Activated naive CD4-positive, alpha-beta T cell treated with anti-CD3 and anti-CD28 coated beads for 36 hours (primary cell): ENCODE measurements at regions not wholly inside any gene's neighbourhood (a gene's known extent, or its start where the extent isn't known, plus 50 kb on each side); places are given as distances from the start of the nearest gene placed in this dataset.

Source experiments
- CTCF ChIA-PET: fragments of 350-600 bp; sonication (Branson Sonifier 250); formaldehyde crosslinking; loops from one replicate; lab custom pipeline; 2021; ENCODE audit warnings: antibody characterized with exemption; lab: Charles Lee
- DNase-seq: peaks from one replicate; pipeline ENCODE4 v3.0.0-alpha.2; 2020
- H3K27ac Mint-ChIP-seq: one replicate; pipeline ENCODE4 v1.8.0; 2021; ENCODE audit warnings: mild to moderate bottlenecking, mixed read lengths
- H3K27me3 Mint-ChIP-seq: one replicate; pipeline ENCODE4 v1.8.0; 2021; ENCODE audit warnings: low read depth, mixed read lengths
- H3K36me3 Mint-ChIP-seq: one replicate; pipeline ENCODE4 v1.8.0; 2021; ENCODE audit warnings: low read depth, mixed read lengths
- H3K4me1 Mint-ChIP-seq: one replicate; pipeline ENCODE4 v1.8.0; 2021; ENCODE audit warnings: low read depth, mixed read lengths
- H3K4me3 Mint-ChIP-seq: one replicate; pipeline ENCODE4 v1.8.0; 2021; ENCODE audit warnings: mild to moderate bottlenecking, moderate library complexity, mixed read lengths
- H3K9me3 Mint-ChIP-seq: one replicate; pipeline ENCODE4 v1.8.0; 2021; ENCODE audit warnings: mixed read lengths
- intact Hi-C: fragments of 100-400 bp; cut with micrococcal nuclease; formaldehyde crosslinking; loops from one replicate; pipeline ENCODE4 v1.15.1; 2023

- no peak overlapping the region for H3K4me3 Mint-ChIP-seq
- no peaks in the 10 kb centered on the region for H3K4me1 Mint-ChIP-seq
- CTCF ChIA-PET, result no interaction called here
- no peaks in the 10 kb centered on the region for H3K27me3 Mint-ChIP-seq
- H3K36me3 Mint-ChIP-seq, result no peaks in the 10 kb centered on the region
- DNase-seq, result no peak
- no peaks in the 10 kb centered on the region for H3K9me3 Mint-ChIP-seq
- H3K27ac Mint-ChIP-seq, result no peak overlapping the region
- intact Hi-C loops, result no loop called here
Measured at GRCh38 chr3:189491831-189492230, 139.4 kb upstream of the TP63 start.

GRCh38 chr3:189493271-189493670, 137.9 kb upstream of the TP63 start:
- Mint-ChIP-seq H3K36me3 (no peaks in the 10 kb centered on the region), H3K4me3 (no peak overlapping the region), H3K27ac (no peak overlapping the region), H3K9me3 (no peaks in the 10 kb centered on the region), H3K4me1 (no peaks in the 10 kb centered on the region), H3K27me3 (no peaks in the 10 kb centered on the region)
- DNase-seq, result no peak
- intact Hi-C loops, result no loop called here
- CTCF ChIA-PET, result no interaction called here

DNA sequence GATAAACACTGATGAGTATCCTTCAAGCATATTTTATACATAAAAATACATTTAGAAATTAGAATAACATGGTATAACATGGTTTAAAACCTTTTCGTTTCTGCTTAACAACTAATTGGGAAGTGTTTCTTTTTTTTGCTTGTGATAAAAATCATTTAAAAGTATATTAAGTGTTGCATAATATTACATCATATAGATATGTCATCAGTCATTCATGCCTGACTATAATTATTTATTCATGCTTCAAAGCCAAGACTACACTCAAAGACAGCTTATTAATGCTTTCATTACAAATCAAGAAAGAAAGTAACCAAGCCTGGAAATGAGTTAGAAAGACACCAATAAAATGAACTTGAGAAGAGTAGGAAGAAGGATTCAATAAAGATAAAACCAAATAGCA, 136.6 kb upstream of the TP63 start:
- no peak for DNase-seq
- no peaks in the 10 kb centered on the region for H3K4me1 Mint-ChIP-seq
- H3K27me3 Mint-ChIP-seq, result no peaks in the 10 kb centered on the region
- CTCF ChIA-PET, result no interaction called here
- H3K9me3 Mint-ChIP-seq, result no peaks in the 10 kb centered on the region
- no peak overlapping the region for H3K27ac Mint-ChIP-seq
- no peaks in the 10 kb centered on the region for H3K36me3 Mint-ChIP-seq
- H3K4me3 Mint-ChIP-seq, result no peak overlapping the region
- intact Hi-C loops, result no loop called here

DNA sequence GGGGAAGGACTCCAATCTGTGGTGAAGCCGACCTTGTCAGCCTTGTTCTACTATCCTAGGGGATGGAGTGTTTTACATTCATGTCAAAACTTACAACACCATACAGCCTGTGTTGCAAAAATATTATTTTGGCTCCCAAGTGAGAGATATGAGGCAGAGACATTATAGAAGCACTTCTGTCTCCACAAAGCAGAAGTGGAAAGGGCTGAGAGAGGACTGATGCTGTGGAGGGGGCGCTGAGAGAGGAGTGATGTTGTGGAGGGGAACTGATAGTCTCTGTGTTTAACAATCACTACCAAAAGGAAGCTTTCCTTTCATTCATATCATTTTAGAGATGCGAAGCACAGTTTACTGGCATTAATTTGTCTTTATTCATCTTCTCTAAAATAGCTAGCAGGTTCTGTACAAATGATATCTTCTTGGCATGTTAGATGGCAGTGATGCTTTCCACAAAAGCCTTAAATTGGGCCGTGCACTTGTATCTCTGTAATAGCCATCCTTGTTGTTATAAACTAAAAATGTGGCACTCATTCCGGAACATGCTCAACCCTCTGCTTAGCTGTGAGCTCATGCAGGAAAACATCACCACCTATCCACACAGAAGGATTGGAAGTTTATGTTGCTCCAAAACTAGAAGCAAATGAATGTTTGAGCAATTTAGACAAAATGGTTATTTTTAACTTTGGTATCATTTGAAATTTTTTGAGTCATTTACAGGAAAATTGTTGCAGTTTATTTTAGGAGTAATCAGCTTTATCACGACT, 134.6 kb upstream of the TP63 start:
- H3K27ac Mint-ChIP-seq, result no peak overlapping the region
- H3K9me3 Mint-ChIP-seq, result peaks cover 5% of the 10 kb centered on the region
- CTCF ChIA-PET, result interaction anchor here (0.6 to 1.0 kb wide), 2 partner anchors 172 to 211 kb away, joined by 3 to 4 read pairs; no protein-coding TSS in a partner anchor

GRCh38 chr3:189498995-189499704, 132.0 kb upstream of the TP63 start:
- Mint-ChIP-seq H3K9me3 (peaks cover 5% of the 10 kb centered on the region), H3K4me1 (peaks cover 13% of the 10 kb centered on the region), H3K27ac (no peak overlapping the region), H3K36me3 (no peaks in the 10 kb centered on the region), H3K27me3 (no peaks in the 10 kb centered on the region), H3K4me3 (no peak overlapping the region)
- intact Hi-C loops, result no loop called here
- DNase-seq, result no peak
- CTCF ChIA-PET, result no interaction called here

More for the DNA sequence above, 134.6 kb upstream of the TP63 start:
- intact Hi-C loops, result no loop called here
- H3K27me3 Mint-ChIP-seq, result no peaks in the 10 kb centered on the region
- no peaks in the 10 kb centered on the region for H3K36me3 Mint-ChIP-seq
- DNase-seq, result no peak
- peaks cover 8% of the 10 kb centered on the region for H3K4me1 Mint-ChIP-seq
- H3K4me3 Mint-ChIP-seq, result no peak overlapping the region

- no peak for DNase-seq
- Mint-ChIP-seq H3K4me1 (peaks cover 13% of the 10 kb centered on the region), H3K4me3 (no peak overlapping the region), H3K9me3 (peaks cover 5% of the 10 kb centered on the region), H3K36me3 (no peaks in the 10 kb centered on the region), H3K27ac (no peak overlapping the region), H3K27me3 (no peaks in the 10 kb centered on the region)
- intact Hi-C loops, result no loop called here
- CTCF ChIA-PET, result no interaction called here
Measured at GRCh38 chr3:189500299-189500698, 130.9 kb upstream of the TP63 start.

DNA sequence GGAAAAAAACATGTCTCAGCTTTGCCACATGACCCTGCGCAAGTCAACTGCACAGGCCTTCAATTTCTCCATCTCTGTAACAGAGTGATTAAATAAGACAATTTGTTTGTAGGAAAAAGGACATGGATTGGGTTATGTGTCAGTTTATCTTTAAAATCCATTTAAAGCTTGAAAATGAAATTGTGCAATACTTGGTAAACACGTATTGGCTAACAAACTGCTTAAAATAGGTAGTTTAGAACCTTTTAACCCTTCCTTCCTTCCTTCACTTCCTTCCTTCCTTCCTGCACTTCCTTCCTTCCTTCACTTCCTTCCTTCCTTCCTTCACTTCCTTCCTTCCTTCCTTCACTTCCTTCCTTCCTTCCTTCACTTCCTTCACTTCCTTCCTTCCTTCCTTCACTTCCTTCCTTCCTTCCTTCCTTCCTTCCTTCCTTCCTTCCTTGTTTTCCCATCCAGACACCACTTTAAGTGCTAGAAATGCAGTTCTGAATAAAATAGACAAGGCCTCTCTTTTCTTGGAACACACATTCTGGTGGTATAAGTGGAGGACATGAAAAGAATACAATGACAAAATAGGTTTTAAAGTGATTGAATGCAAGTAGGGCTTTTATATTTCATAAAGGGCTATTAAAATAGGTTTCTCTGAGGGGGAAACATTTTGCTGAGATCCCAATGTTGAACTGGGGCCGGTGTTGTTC, 130.2 kb upstream of the TP63 start:
- Mint-ChIP-seq H3K4me3 (no peak overlapping the region), H3K27me3 (no peaks in the 10 kb centered on the region), H3K27ac (no peak overlapping the region), H3K36me3 (no peaks in the 10 kb centered on the region), H3K9me3 (peaks cover 5% of the 10 kb centered on the region), H3K4me1 (peaks cover 13% of the 10 kb centered on the region)
- CTCF ChIA-PET, result no interaction called here
- DNase-seq, result no peak
- intact Hi-C loops, result no loop called here

DNA sequence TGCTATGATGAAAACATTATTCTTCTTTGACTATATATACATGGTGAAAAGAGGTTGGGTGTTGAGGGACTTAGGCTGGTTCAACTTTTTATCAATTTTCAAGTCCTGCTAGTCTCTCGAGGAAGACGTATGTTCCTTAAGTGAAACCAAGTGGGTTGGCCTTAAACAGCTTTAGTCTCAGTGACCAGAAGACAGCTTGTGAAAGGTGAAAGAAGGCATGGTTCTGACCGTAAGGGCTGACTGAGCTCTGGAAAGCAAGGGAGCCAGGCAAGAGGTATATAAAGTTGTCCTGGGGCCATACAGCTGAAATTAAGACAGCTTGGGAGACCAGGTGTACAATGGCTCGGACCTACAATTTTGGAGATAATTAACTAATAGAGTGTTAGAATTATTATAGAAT, 128.9 kb upstream of the TP63 start:
- intact Hi-C loops, result no loop called here
- no peak overlapping the region for H3K4me3 Mint-ChIP-seq
- H3K27me3 Mint-ChIP-seq, result peaks cover 4% of the 10 kb centered on the region
- peaks cover 5% of the 10 kb centered on the region for H3K9me3 Mint-ChIP-seq
- CTCF ChIA-PET, result no interaction called here
- H3K4me1 Mint-ChIP-seq, result peaks cover 13% of the 10 kb centered on the region
- no peak overlapping the region for H3K27ac Mint-ChIP-seq
- no peak for DNase-seq
- H3K36me3 Mint-ChIP-seq, result no peaks in the 10 kb centered on the region

GRCh38 chr3:189502676-189503257, 128.4 kb upstream of the TP63 start:
- Mint-ChIP-seq H3K27me3 (peaks cover 4% of the 10 kb centered on the region), H3K4me1 (peaks cover 13% of the 10 kb centered on the region), H3K36me3 (no peaks in the 10 kb centered on the region), H3K27ac (no peak overlapping the region), H3K4me3 (no peak overlapping the region), H3K9me3 (peaks cover 5% of the 10 kb centered on the region)
- DNase-seq, result no peak
- intact Hi-C loops, result no loop called here
- CTCF ChIA-PET, result no interaction called here

DNA sequence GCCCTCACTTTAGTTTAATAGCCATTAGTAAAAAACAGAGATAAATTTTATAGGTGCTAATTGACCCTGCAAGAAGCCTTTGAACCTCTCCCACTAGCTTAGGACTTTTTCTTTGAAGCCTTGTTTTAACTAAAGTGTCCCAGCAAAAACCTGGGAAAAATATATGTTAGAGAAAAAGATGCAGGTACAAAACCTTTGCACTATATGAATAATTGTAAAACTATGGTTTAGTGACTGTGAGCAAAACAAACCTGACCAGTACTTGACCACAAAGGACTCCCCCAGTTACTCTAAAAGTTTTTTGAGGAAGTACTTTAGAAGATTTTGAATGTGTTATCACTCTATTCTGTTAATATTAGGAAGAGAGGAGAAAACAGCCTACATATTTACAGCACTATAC, 123.3 kb upstream of the TP63 start:
- no peaks in the 10 kb centered on the region for H3K9me3 Mint-ChIP-seq

DNA sequence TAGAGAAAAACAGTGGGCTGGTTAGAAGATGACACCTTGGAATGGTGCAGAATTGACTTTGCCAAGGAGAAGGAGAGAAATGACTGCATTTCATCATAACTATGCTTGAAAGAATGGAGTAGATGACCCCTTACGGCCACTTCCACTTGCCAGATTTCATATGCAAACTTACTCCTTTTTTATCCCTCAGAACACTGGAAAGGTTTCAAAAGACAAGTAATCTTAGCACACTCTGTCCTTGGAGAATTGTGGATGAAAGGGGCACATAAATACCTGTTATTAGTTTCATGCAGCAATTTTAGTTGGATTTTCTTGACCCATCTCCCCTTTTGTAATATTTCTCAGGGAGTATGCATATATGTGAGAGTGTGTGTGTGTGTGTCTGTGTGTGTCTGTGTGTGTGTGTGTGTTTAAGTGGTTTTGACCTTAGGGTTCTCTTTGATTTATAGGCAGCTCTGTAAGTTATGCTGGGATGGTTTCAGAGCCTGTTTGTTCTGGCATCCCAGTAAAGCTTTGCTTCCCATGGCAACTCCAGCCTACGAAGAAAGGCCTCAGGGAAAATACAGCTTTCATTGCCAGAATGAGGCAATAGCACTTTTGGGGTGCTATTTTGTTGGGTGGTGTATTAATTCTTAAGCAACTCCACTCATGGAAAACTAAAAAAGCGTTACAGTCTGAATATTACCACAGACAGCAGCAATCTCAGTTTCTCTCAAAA, 122.2 kb upstream of the TP63 start:
- H3K27ac Mint-ChIP-seq, result no peak overlapping the region
- H3K36me3 Mint-ChIP-seq, result no peaks in the 10 kb centered on the region
- H3K4me3 Mint-ChIP-seq, result no peak overlapping the region
- DNase-seq, result no peak
- CTCF ChIA-PET, result no interaction called here
- no peaks in the 10 kb centered on the region for H3K4me1 Mint-ChIP-seq
- H3K27me3 Mint-ChIP-seq, result peaks cover 4% of the 10 kb centered on the region
- no peaks in the 10 kb centered on the region for H3K9me3 Mint-ChIP-seq
- intact Hi-C loops, result no loop called here

More for the DNA sequence above, 123.3 kb upstream of the TP63 start:
- Mint-ChIP-seq H3K4me1 (peaks cover 2% of the 10 kb centered on the region), H3K27me3 (peaks cover 4% of the 10 kb centered on the region), H3K27ac (no peak overlapping the region), H3K36me3 (no peaks in the 10 kb centered on the region), H3K4me3 (no peak overlapping the region)
- intact Hi-C loops, result no loop called here
- CTCF ChIA-PET, result no interaction called here
- no peak for DNase-seq

- Mint-ChIP-seq H3K4me3 (no peak overlapping the region), H3K27me3 (peaks cover 3% of the 10 kb centered on the region), H3K36me3 (no peaks in the 10 kb centered on the region), H3K9me3 (no peaks in the 10 kb centered on the region), H3K27ac (no peak overlapping the region), H3K4me1 (peaks cover 3% of the 10 kb centered on the region)
- CTCF ChIA-PET, result interaction anchor here (1.0 kb wide), 1 partner anchor 65 kb away, joined by 3 read pairs; no protein-coding TSS in a partner anchor
- intact Hi-C loops, result loop anchor here (5.0 kb wide), 1 partner anchor 435 kb away; no protein-coding TSS in a partner anchor
- no peak for DNase-seq
Measured at GRCh38 chr3:189512039-189512438, 119.2 kb upstream of the TP63 start.
